ENCODE measurements at regions not wholly inside any gene's neighbourhood (a gene's known extent, or its start where the extent isn't known, plus 50 kb on each side); places are given as distances from the start of the nearest gene placed in this dataset.

DNA sequence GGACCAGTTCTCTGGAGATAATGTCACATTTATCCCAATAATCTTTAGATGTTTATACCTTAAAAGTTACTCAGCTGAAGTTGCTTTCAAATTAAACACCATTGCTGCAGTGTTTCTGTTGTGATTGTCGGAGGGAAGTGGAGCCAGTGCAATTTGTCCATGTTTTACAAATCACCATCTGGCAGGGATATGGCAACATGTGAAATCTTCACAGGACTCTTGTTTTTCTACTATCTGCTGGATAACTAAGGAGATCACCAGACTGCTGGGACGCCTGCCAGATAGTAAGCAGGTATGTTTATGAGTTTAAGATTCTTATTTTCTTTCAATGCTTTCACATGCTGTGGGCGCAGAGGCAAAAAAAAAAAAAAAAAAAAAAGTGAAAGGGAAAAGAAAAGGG, 100.3 kb upstream of the SOX5 start:
- TF ChIP-seq RFX5 (IDR thresholded peaks at IDR 0.05; ENCODE audit: low read depth, low read length) (no peak), CEBPB (IDR thresholded peaks at IDR 0.05; ENCODE audit: low read depth, low read length) (no peak), CTCF (conservative IDR thresholded peaks at IDR 0.05; ENCODE audit: low read depth, low read length) (no peak), SMC3 (IDR thresholded peaks at IDR 0.05; ENCODE audit: low read depth, low read length) (no peak), POLR2A (IDR thresholded peaks at IDR 0.05; ENCODE audit: low read depth, low read length) (no peak), CHD1 (IDR thresholded peaks at IDR 0.05; ENCODE audit: low read depth, low read length) (no peak), MAZ (IDR thresholded peaks at IDR 0.05; ENCODE audit: borderline replicate concordance, low read depth, low read length) (no peak), RAD21 (IDR thresholded peaks at IDR 0.05; ENCODE audit: low read length) (no peak)

All from IMR-90 (cell line).